Effector memory CD8-positive, alpha-beta T cell (primary cell): ENCODE measurements at regions not wholly inside any gene's neighbourhood (a gene's known extent, or its start where the extent isn't known, plus 50 kb on each side); places are given as distances from the start of the nearest gene placed in this dataset.

Experiments
- ATAC-seq: fragments of 150-1000 bp; cut with Tn5 transposase; replicated peaks from 2 replicates; pipeline ENCODE4 v1.10.0; 2021; ENCODE audit warnings: mild to moderate bottlenecking, moderate library complexity
- DNase-seq, 3 experiments: peaks; one replicate each; pipeline ENCODE4 v3.0.0; 2021
- H3K27ac Mint-ChIP-seq, 2 donors: one replicate each; pipeline ENCODE4 v1.8.0; 2022; ENCODE audit warnings: mild to moderate bottlenecking in 2 of 2, mixed read lengths in 2 of 2, moderate library complexity in 2 of 2
- H3K27me3 Mint-ChIP-seq, 2 donors: one replicate each; pipeline ENCODE4 v1.8.0; 2022; ENCODE audit warnings: mixed read lengths in 2 of 2
- H3K36me3 Mint-ChIP-seq: one replicate; pipeline ENCODE4 v1.8.0; 2022; ENCODE audit warnings: mild to moderate bottlenecking, moderate library complexity, mixed read lengths; ENCODE audit not compliant: insufficient read depth
- H3K4me1 Mint-ChIP-seq, 2 donors: one replicate each; pipeline ENCODE4 v1.8.0; 2022; ENCODE audit warnings: low read depth in 2 of 2, mixed read lengths in 2 of 2
- H3K4me3 Mint-ChIP-seq, 2 donors: one replicate each; pipeline ENCODE4 v1.8.0; 2022; ENCODE audit warnings: mild to moderate bottlenecking in 2 of 2, mixed read lengths in 2 of 2, moderate library complexity in 2 of 2
- H3K9me3 Mint-ChIP-seq, 2 donors: one replicate each; pipeline ENCODE4 v1.8.0; 2022; ENCODE audit warnings: mixed read lengths in 2 of 2

GRCh38 chr9:80540387-80540786 is 968.6 kb downstream of the TLE4 start:
- Mint-ChIP-seq H3K36me3 (no peaks in the 10 kb centered on the region), H3K4me3 (no peak overlapping the region), H3K27ac (no peak overlapping the region), H3K9me3 (peaks cover 0 to 6% of the 10 kb centered on the region in 2 donors), H3K27me3 (no peaks in the 10 kb centered on the region), H3K4me1 (no peaks in the 10 kb centered on the region)
- DNase-seq (no peak), ATAC-seq (no peak)

GRCh38 chr9:80538976-80539375 is 967.2 kb downstream of the TLE4 start:
- ATAC-seq (no peak), DNase-seq (no peak)
- Mint-ChIP-seq H3K27me3 (no peaks in the 10 kb centered on the region), H3K9me3 (peaks cover 0 to 10% of the 10 kb centered on the region in 2 donors), H3K4me3 (no peak overlapping the region), H3K27ac (no peak overlapping the region), H3K4me1 (no peaks in the 10 kb centered on the region), H3K36me3 (no peaks in the 10 kb centered on the region)

- no peak overlapping the region for H3K27ac Mint-ChIP-seq
- no peaks in the 10 kb centered on the region for H3K4me1 Mint-ChIP-seq
- no peaks in the 10 kb centered on the region for H3K36me3 Mint-ChIP-seq
- ATAC-seq (no peak), DNase-seq (no peak)
- H3K27me3 Mint-ChIP-seq = no peaks in the 10 kb centered on the region
- H3K9me3 Mint-ChIP-seq = peaks cover 12 to 30% of the 10 kb centered on the region in 2 donors
- H3K4me3 Mint-ChIP-seq = no peak overlapping the region
Measured at GRCh38 chr9:80522465-80522864, 950.7 kb downstream of the TLE4 start.

GRCh38 chr9:80521151-80521550 is 949.4 kb downstream of the TLE4 start:
- Mint-ChIP-seq H3K4me1 (no peaks in the 10 kb centered on the region), H3K36me3 (no peaks in the 10 kb centered on the region), H3K27me3 (no peaks in the 10 kb centered on the region), H3K4me3 (no peak overlapping the region), H3K27ac (no peak overlapping the region), H3K9me3 (peaks cover 9 to 23% of the 10 kb centered on the region in 2 donors)
- ATAC-seq = no peak
- DNase-seq = no peak

- H3K36me3 Mint-ChIP-seq = no peaks in the 10 kb centered on the region
- H3K4me1 Mint-ChIP-seq = no peaks in the 10 kb centered on the region
- no peak overlapping the region for H3K4me3 Mint-ChIP-seq
- ATAC-seq (no peak), DNase-seq (no peak)
- H3K9me3 Mint-ChIP-seq = peaks cover 10 to 18% of the 10 kb centered on the region in 2 donors
- no peaks in the 10 kb centered on the region for H3K27me3 Mint-ChIP-seq
- H3K27ac Mint-ChIP-seq = no peak overlapping the region
Measured at GRCh38 chr9:80520231-80520630, 948.5 kb downstream of the TLE4 start.

GRCh38 chr9:80518441-80518840 is 946.7 kb downstream of the TLE4 start:
- no peak for DNase-seq
- no peak overlapping the region for H3K4me3 Mint-ChIP-seq
- no peaks in the 10 kb centered on the region for H3K4me1 Mint-ChIP-seq
- no peak for ATAC-seq
- no peak overlapping the region for H3K27ac Mint-ChIP-seq
- no peaks in the 10 kb centered on the region for H3K27me3 Mint-ChIP-seq
- H3K36me3 Mint-ChIP-seq = no peaks in the 10 kb centered on the region
- H3K9me3 Mint-ChIP-seq = peaks cover 10 to 18% of the 10 kb centered on the region in 2 donors

- H3K36me3 Mint-ChIP-seq = no peaks in the 10 kb centered on the region
- H3K27me3 Mint-ChIP-seq = no peaks in the 10 kb centered on the region
- H3K4me1 Mint-ChIP-seq = no peaks in the 10 kb centered on the region
- no peak overlapping the region for H3K27ac Mint-ChIP-seq
- H3K4me3 Mint-ChIP-seq = no peak overlapping the region
- H3K9me3 Mint-ChIP-seq = peaks cover 14 to 18% of the 10 kb centered on the region in 2 donors
- ATAC-seq (no peak), DNase-seq (no peak)
Measured at GRCh38 chr9:80516679-80517078, 944.9 kb downstream of the TLE4 start.

GRCh38 chr9:80509358-80509757 is 937.6 kb downstream of the TLE4 start:
- ATAC-seq (no peak), DNase-seq (no peak)
- Mint-ChIP-seq H3K27ac (no peak overlapping the region), H3K4me1 (no peaks in the 10 kb centered on the region), H3K36me3 (no peaks in the 10 kb centered on the region), H3K4me3 (no peak overlapping the region), H3K27me3 (no peaks in the 10 kb centered on the region), H3K9me3 (peaks cover 0 to 6% of the 10 kb centered on the region in 2 donors)

GRCh38 chr9:80507611-80508010 is 935.8 kb downstream of the TLE4 start:
- ATAC-seq (no peak), DNase-seq (no peak)
- no peaks in the 10 kb centered on the region for H3K36me3 Mint-ChIP-seq
- H3K4me1 Mint-ChIP-seq = no peaks in the 10 kb centered on the region
- H3K27me3 Mint-ChIP-seq = no peaks in the 10 kb centered on the region
- H3K27ac Mint-ChIP-seq = no peak overlapping the region
- H3K4me3 Mint-ChIP-seq = no peak overlapping the region
- H3K9me3 Mint-ChIP-seq = peaks cover 0 to 6% of the 10 kb centered on the region in 2 donors

- Mint-ChIP-seq H3K27ac (no peak overlapping the region), H3K9me3 (no peaks in the 10 kb centered on the region)
- no peak for ATAC-seq
Measured at GRCh38 chr9:80504601-80505230, 933.0 kb downstream of the TLE4 start.

GRCh38 chr9:80503671-80504281 is 932.0 kb downstream of the TLE4 start:
- Mint-ChIP-seq H3K4me1 (no peaks in the 10 kb centered on the region), H3K27me3 (no peaks in the 10 kb centered on the region), H3K36me3 (no peaks in the 10 kb centered on the region), H3K27ac (no peak overlapping the region), H3K4me3 (no peak overlapping the region), H3K9me3 (no peaks in the 10 kb centered on the region)
- DNase-seq (no peak), ATAC-seq (no peak)

More at GRCh38 chr9:80504601-80505230, 933.0 kb downstream of the TLE4 start:
- DNase-seq = no peak
- Mint-ChIP-seq H3K36me3 (no peaks in the 10 kb centered on the region), H3K27me3 (no peaks in the 10 kb centered on the region), H3K4me1 (no peaks in the 10 kb centered on the region), H3K4me3 (no peak overlapping the region)

GRCh38 chr9:80502306-80502705 is 930.5 kb downstream of the TLE4 start:
- Mint-ChIP-seq H3K27me3 (no peaks in the 10 kb centered on the region), H3K27ac (no peak overlapping the region)
- no peak for ATAC-seq

GRCh38 chr9:80501635-80502034 is 929.9 kb downstream of the TLE4 start:
- Mint-ChIP-seq H3K9me3 (peaks cover 4 to 11% of the 10 kb centered on the region in 2 donors), H3K4me1 (no peaks in the 10 kb centered on the region), H3K4me3 (no peak overlapping the region), H3K36me3 (no peaks in the 10 kb centered on the region), H3K27ac (no peak overlapping the region), H3K27me3 (no peaks in the 10 kb centered on the region)
- no peak for ATAC-seq
- DNase-seq = no peak

More at GRCh38 chr9:80502306-80502705, 930.5 kb downstream of the TLE4 start:
- no peak overlapping the region for H3K4me3 Mint-ChIP-seq
- DNase-seq = no peak
- H3K36me3 Mint-ChIP-seq = no peaks in the 10 kb centered on the region
- H3K9me3 Mint-ChIP-seq = peaks cover under 1 to 6% of the 10 kb centered on the region in 2 donors
- no peaks in the 10 kb centered on the region for H3K4me1 Mint-ChIP-seq

GRCh38 chr9:80500300-80500699 is 928.5 kb downstream of the TLE4 start:
- H3K4me1 Mint-ChIP-seq = no peaks in the 10 kb centered on the region
- H3K27me3 Mint-ChIP-seq = no peaks in the 10 kb centered on the region
- H3K9me3 Mint-ChIP-seq = peaks cover 8 to 18% of the 10 kb centered on the region in 2 donors
- no peaks in the 10 kb centered on the region for H3K36me3 Mint-ChIP-seq
- H3K4me3 Mint-ChIP-seq = no peak overlapping the region
- DNase-seq (no peak), ATAC-seq (no peak)
- no peak overlapping the region for H3K27ac Mint-ChIP-seq
